Brain microvascular endothelial cell (primary cell): ENCODE measurements at regions not wholly inside any gene's neighbourhood (a gene's known extent, or its start where the extent isn't known, plus 50 kb on each side); places are given as distances from the start of the nearest gene placed in this dataset.

Experiments
- DNase-seq: peaks from one replicate; pipeline ENCODE4 v3.0.0-alpha.2; 2020
- H3K27ac ChIP-seq: fragments of 250-450 bp; sonication (Bioruptor Pico); 2 replicates; pipeline ENCODE4 v1.5.1; 2020; ENCODE audit warnings: mild to moderate bottlenecking, moderate library complexity
- H3K27me3 ChIP-seq: fragments of 250-450 bp; sonication (Bioruptor Pico); replicated peaks from 2 replicates; pipeline ENCODE4 v1.5.1; 2020; ENCODE audit warnings: mild to moderate bottlenecking
- H3K36me3 ChIP-seq: fragments of 250-450 bp; sonication (Bioruptor Pico); replicated peaks from 2 replicates; pipeline ENCODE4 v1.5.1; 2020; ENCODE audit warnings: mild to moderate bottlenecking
- H3K4me3 ChIP-seq: 2 replicates; pipeline ENCODE4 v1.5.1; 2011; ENCODE audit warnings: low read depth, mild to moderate bottlenecking, control low read depth, low read length, moderate library complexity
- in situ Hi-C: cut with HindIII; loops from 2 replicates; pipeline ENCODE4 v1.10.0; 2017; ENCODE audit warnings: low sequenced_read_pairs, low pct_ligation_motif_present
- TF ChIP-seq, protein P1 (sequence below): IDR thresholded peaks from 2 replicates; pipeline ENCODE4 v1.5.1; 2011; ENCODE audit warnings: low read depth, mild to moderate bottlenecking, moderate library complexity, low read length, control low read depth, inconsistent platforms; ENCODE audit errors: missing control alignments

GRCh38 chr2:238697193-238698071 is 150.5 kb upstream of the TWIST2 start:
- no peak overlapping the region for H3K4me3 ChIP-seq
- in situ Hi-C loops, result no loop called here

DNA sequence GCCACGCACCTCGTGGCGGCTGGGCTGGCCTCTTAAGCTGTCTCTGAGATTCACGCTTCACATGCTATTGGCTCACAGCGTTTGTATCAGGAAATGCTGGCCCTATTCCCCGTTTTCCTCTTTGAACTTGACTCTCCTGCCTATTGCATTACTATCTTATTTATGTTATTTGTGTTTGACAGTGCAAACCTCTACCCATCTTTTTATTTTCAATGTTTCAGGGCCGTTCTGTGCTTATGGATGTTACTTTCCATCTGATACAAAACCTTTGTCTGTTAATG is 149.9 kb upstream of the TWIST2 start:
- Histone ChIP-seq H3K27ac (no peak overlapping the region), H3K4me3 (no peak overlapping the region), H3K36me3 (no peaks in the 10 kb centered on the region), H3K27me3 (no peaks in the 10 kb centered on the region)
- TF ChIP-seq, protein P1, sequence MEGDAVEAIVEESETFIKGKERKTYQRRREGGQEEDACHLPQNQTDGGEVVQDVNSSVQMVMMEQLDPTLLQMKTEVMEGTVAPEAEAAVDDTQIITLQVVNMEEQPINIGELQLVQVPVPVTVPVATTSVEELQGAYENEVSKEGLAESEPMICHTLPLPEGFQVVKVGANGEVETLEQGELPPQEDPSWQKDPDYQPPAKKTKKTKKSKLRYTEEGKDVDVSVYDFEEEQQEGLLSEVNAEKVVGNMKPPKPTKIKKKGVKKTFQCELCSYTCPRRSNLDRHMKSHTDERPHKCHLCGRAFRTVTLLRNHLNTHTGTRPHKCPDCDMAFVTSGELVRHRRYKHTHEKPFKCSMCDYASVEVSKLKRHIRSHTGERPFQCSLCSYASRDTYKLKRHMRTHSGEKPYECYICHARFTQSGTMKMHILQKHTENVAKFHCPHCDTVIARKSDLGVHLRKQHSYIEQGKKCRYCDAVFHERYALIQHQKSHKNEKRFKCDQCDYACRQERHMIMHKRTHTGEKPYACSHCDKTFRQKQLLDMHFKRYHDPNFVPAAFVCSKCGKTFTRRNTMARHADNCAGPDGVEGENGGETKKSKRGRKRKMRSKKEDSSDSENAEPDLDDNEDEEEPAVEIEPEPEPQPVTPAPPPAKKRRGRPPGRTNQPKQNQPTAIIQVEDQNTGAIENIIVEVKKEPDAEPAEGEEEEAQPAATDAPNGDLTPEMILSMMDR, result no peak
- in situ Hi-C loops, result no loop called here
- DNase-seq, result no peak

More at GRCh38 chr2:238697193-238698071, 150.5 kb upstream of the TWIST2 start:
- H3K27ac ChIP-seq, result no peak overlapping the region
- TF ChIP-seq, protein P1, result no peak
- DNase-seq, result no peak
- no peaks in the 10 kb centered on the region for H3K36me3 ChIP-seq
- H3K27me3 ChIP-seq, result no peaks in the 10 kb centered on the region

DNA sequence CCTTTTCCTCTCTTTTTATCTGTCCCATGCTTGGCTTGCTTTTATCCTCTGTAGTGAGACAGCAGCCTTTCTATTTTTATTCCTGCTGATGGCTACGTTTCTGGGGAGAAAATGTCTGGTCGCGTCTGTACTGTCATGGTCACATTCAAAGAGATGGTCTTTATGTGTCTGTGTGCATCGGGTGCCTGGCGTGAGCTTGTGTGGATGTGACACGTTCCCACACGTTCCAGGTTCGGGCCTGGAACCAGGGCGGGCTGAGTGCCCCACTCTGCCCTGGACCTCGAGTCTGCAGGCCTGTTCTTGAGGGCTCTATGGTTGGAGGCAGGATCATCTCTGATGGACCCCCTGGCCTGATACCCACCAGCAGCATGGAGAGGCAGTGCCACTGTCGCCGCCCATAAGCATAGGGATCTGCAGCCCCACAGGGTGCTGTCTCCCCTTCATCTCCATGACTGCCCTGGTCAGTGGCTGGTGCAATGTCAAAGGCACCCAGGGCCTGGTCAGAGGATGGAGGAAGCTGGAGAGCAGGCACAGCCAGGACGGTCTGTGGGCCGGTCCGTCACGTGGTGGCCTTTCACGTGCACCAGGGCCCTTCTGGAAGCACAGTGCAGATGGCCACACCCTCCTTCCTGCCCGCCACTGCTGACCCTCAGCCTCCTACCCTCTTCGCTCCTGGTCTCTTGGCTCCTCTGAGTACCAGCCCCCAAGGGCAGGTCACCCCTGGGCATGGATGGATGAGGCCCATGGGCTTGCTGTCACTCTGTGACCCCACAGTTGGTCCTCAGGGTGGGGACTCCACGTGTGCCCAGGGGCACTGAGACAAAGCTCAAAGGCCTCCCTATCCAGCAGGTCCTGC is 149.2 kb upstream of the TWIST2 start:
- TF ChIP-seq, protein P1, result no peak
- no peaks in the 10 kb centered on the region for H3K36me3 ChIP-seq

DNA sequence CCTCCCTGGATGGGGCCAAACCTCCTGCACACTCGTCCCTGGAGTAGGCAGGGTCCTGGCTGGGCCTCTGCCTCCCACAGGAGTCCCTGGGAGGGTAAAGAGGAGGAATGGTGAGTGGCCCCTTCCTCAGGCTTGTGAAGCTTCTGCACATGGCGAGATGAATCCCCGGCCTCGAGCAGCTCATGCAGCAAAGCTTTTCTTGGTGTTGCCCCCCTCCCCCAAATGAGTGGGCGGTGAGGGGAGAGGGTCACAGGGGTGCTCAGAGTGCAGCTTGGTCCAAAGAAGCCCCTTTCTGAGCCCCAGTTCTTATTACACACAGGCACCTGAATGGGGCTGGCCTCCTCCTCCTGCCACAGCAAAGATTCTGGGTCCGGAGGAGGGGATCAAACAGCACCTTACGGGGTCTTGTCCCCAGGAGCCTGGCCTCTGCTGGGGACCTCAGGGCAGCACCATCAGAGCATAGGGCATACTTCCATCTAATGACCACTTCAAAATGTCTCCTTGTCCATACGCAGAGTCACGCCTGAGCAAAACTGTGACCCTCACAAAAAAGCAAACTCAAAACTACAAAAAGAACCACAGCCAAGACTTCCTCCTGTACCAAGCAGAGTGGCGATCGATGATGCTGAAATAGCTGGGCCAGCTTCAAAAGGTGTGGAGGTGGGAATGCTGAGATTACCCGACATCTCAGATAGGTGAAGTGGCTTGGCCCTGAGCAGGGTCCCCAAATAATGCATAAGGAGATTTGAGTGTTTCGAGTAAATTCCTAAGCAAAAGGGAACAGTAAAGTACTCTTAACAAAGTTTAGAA is 148.4 kb upstream of the TWIST2 start:
- TF ChIP-seq, protein P1, result no peak
- no peak for DNase-seq
- Histone ChIP-seq H3K27me3 (no peaks in the 10 kb centered on the region), H3K27ac (no peak overlapping the region), H3K36me3 (no peaks in the 10 kb centered on the region), H3K4me3 (no peak overlapping the region)
- in situ Hi-C loops, result no loop called here

More for the DNA sequence above, 149.2 kb upstream of the TWIST2 start:
- in situ Hi-C loops, result no loop called here
- no peak for DNase-seq
- Histone ChIP-seq H3K27ac (no peak overlapping the region), H3K27me3 (no peaks in the 10 kb centered on the region), H3K4me3 (no peak overlapping the region)

GRCh38 chr2:238700117-238700457 is 147.8 kb upstream of the TWIST2 start:
- no peak for DNase-seq
- Histone ChIP-seq H3K27ac (no peak overlapping the region), H3K27me3 (no peaks in the 10 kb centered on the region), H3K36me3 (no peaks in the 10 kb centered on the region), H3K4me3 (no peak overlapping the region)
- TF ChIP-seq, protein P1, result no peak
- in situ Hi-C loops, result no loop called here
